A549 (cell line): ENCODE measurements at regions not wholly inside any gene's neighbourhood (a gene's known extent, or its start where the extent isn't known, plus 50 kb on each side); places are given as distances from the start of the nearest gene placed in this dataset.

Source experiments
- ATAC-seq, 2 experiments: fragments of 200-7000 bp in 1 of 2; fragments of >200 bp in 1 of 2; cut with Nextera tagmentation in 1 of 2; cut with Tn5 transposase in 1 of 2; 3 replicates each; pipeline versions ENCODE4 v1.8.0 to v1.9.1; 2018 to 2020; ENCODE audit warnings: mild to moderate bottlenecking in 1 of 2, moderate library complexity in 1 of 2
- CTCF ChIA-PET: fragments of 300-600 bp; sonication (Branson Sonifier 250); formaldehyde crosslinking; extraction: SDS; loops from one replicate; lab custom pipeline; 2021; ENCODE audit warnings: antibody characterized with exemption, inconsistent platforms; lab: Yijun Ruan, JAX
- POLR2A ChIA-PET: fragments of 350-600 bp; formaldehyde crosslinking; extraction: SDS; loops from one replicate; lab custom pipeline; 2021; ENCODE audit warnings: antibody characterized with exemption, inconsistent platforms; lab: Yijun Ruan, JAX
- DNase-seq, 2 experiments: peaks; one replicate each; pipeline versions ENCODE4 v3.0.0 to v3.0.0-alpha.2; 2011 to 2016; ENCODE audit warnings: low read depth in 1 of 2, low spot score in 1 of 2
- FAIRE-seq: peaks from 2 replicates; lab custom pipeline; 2011; peaks lifted over from hg19 to GRCh38; lab: Jason Lieb, UNC
- H3K27ac ChIP-seq, 2 experiments: fragments of >200 bp; sonication (Bioruptor Twin); formaldehyde crosslinking; 3 replicates each; pipeline ENCODE4 v1.5.1; 2016 to 2017
- H3K4me1 ChIP-seq: fragments of >200 bp; sonication (Bioruptor Twin); formaldehyde crosslinking; 3 replicates; pipeline ENCODE4 v1.6.1; 2016
- H3K4me2 ChIP-seq: fragments of >200 bp; sonication (Bioruptor Twin); formaldehyde crosslinking; 3 replicates; pipeline ENCODE4 v1.6.1; 2016
- H3K4me3 ChIP-seq: fragments of >200 bp; sonication (Bioruptor Twin); formaldehyde crosslinking; 3 replicates; pipeline ENCODE4 v1.5.1; 2016
- H3K9me3 ChIP-seq: fragments of >200 bp; sonication (Bioruptor Twin); formaldehyde crosslinking; 3 replicates; pipeline ENCODE4 v1.6.1; 2016
- ATOH8 ChIP-seq: fragments of 250-450 bp; sonication (Bioruptor Pico); IDR thresholded peaks from 2 replicates; pipeline ENCODE4 v1.5.0; 2020; ENCODE audit warnings: low read depth, mild to moderate bottlenecking, moderate library complexity
- BCL3 ChIP-seq: fragments of >200 bp; sonication (Bioruptor Twin); formaldehyde crosslinking; IDR thresholded peaks from 3 replicates; pipeline ENCODE4 v1.6.1; 2016
- BHLHE40 ChIP-seq: IDR thresholded peaks from 2 replicates; pipeline ENCODE4 v1.6.1; 2012; ENCODE audit warnings: low read depth, low read length, inconsistent platforms
- CBX2 ChIP-seq: fragments of 200-600 bp; sonication (generic); IDR thresholded peaks from 2 replicates; pipeline ENCODE4 v1.6.1; 2016; ENCODE audit warnings: low read depth, mild to moderate bottlenecking, borderline replicate concordance
- CHD2 ChIP-seq: fragments of 150-350 bp; IDR thresholded peaks from 2 replicates; pipeline ENCODE4 v1.6.1; 2014; ENCODE audit warnings: low read length; ENCODE audit not compliant: partially characterized antibody
- E2F6 ChIP-seq: IDR thresholded peaks from 2 replicates; pipeline ENCODE4 v1.6.1; 2012; ENCODE audit warnings: low read depth, borderline replicate concordance
- EHF ChIP-seq: fragments of 250-450 bp; sonication (Bioruptor Pico); IDR thresholded peaks from 2 replicates; pipeline ENCODE4 v1.5.0; 2020; ENCODE audit warnings: mild to moderate bottlenecking
- EHMT2 ChIP-seq: fragments of 200-600 bp; sonication (generic); IDR thresholded peaks from 2 replicates; pipeline ENCODE4 v1.6.1; 2016; ENCODE audit warnings: antibody characterized with exemption, low read depth, mild to moderate bottlenecking, moderate library complexity
- EP300 ChIP-seq, 2 experiments: fragments of >200 bp; sonication (Bioruptor Twin); formaldehyde crosslinking; IDR thresholded peaks; 2 replicates in 1 of 2; 3 replicates in 1 of 2; pipeline ENCODE4 v1.6.1; 2016 to 2017
- ESRRA ChIP-seq: fragments of 150-350 bp; IDR thresholded peaks from 2 replicates; pipeline ENCODE4 v1.6.1; 2014; ENCODE audit warnings: mild to moderate bottlenecking, low read length, borderline replicate concordance
- FOSB ChIP-seq: fragments of 250-450 bp; sonication (Bioruptor Pico); IDR thresholded peaks from 2 replicates; pipeline ENCODE4 v1.5.0; 2020; ENCODE audit warnings: mild to moderate bottlenecking, moderate library complexity
- GATA3 ChIP-seq: IDR thresholded peaks from 2 replicates; pipeline ENCODE4 v1.6.1; 2012; ENCODE audit warnings: borderline replicate concordance
- HES2 ChIP-seq: fragments of >200 bp; sonication (Bioruptor Twin); formaldehyde crosslinking; IDR thresholded peaks from 2 replicates; pipeline ENCODE4 v1.6.1; 2016
- HOXA7 ChIP-seq: fragments of 250-450 bp; sonication (Bioruptor Pico); IDR thresholded peaks from 2 replicates; pipeline ENCODE4 v1.5.0; 2020; ENCODE audit warnings: mild to moderate bottlenecking, moderate library complexity
- HOXB13 ChIP-seq: fragments of 250-450 bp; sonication (Bioruptor Pico); IDR thresholded peaks from 2 replicates; pipeline ENCODE4 v1.5.0; 2020; ENCODE audit warnings: low read depth, mild to moderate bottlenecking, moderate library complexity
- HOXB5 ChIP-seq: fragments of 250-450 bp; sonication (Bioruptor Pico); IDR thresholded peaks from 2 replicates; pipeline ENCODE4 v1.5.0; 2020; ENCODE audit warnings: mild to moderate bottlenecking, moderate library complexity
- JUNB ChIP-seq: fragments of >200 bp; sonication (Bioruptor Twin); formaldehyde crosslinking; IDR thresholded peaks from 2 replicates; pipeline ENCODE4 v1.6.1; 2016
- KDM1A ChIP-seq: fragments of 200-600 bp; sonication (generic); IDR thresholded peaks from 2 replicates; pipeline ENCODE4 v1.6.1; 2016; ENCODE audit warnings: low read depth, mild to moderate bottlenecking
- KDM5A ChIP-seq: fragments of 200-600 bp; sonication (generic); IDR thresholded peaks from 2 replicates; pipeline ENCODE4 v1.6.1; 2016; ENCODE audit warnings: antibody characterized with exemption, mild to moderate bottlenecking
- MAZ ChIP-seq: fragments of 150-350 bp; IDR thresholded peaks from 2 replicates; pipeline ENCODE4 v1.6.1; 2014; ENCODE audit warnings: antibody characterized with exemption, low read depth, low read length, borderline replicate concordance
- NFE2L2 ChIP-seq: fragments of 150-350 bp; conservative IDR thresholded peaks from 2 replicates; pipeline ENCODE4 v1.6.1; 2014; ENCODE audit warnings: low read length
- NPAS2 ChIP-seq: fragments of 250-450 bp; sonication (Bioruptor Pico); IDR thresholded peaks from 2 replicates; pipeline ENCODE4 v1.8.0; 2022; ENCODE audit warnings: mild to moderate bottlenecking, moderate library complexity, borderline replicate concordance
- PBX3 ChIP-seq: IDR thresholded peaks from 2 replicates; pipeline ENCODE4 v1.6.1; 2012
- POLR2A ChIP-seq: IDR thresholded peaks from 2 replicates; pipeline ENCODE4 v1.6.1; 2012; ENCODE audit warnings: mild to moderate bottlenecking, low read length
- POLR2AphosphoS2 ChIP-seq: conservative IDR thresholded peaks from 2 replicates; pipeline ENCODE4 v1.6.1; 2012; ENCODE audit warnings: low read length, improper control_type of control experiment, inconsistent platforms
- RARB ChIP-seq: fragments of 250-450 bp; sonication (Bioruptor Pico); IDR thresholded peaks from 2 replicates; pipeline ENCODE4 v1.8.0; 2021; ENCODE audit warnings: mild to moderate bottlenecking, moderate library complexity
- RFX5 ChIP-seq: fragments of 450-650 bp; IDR thresholded peaks from 2 replicates; pipeline ENCODE4 v1.7.1; 2014; ENCODE audit warnings: antibody characterized with exemption, mild to moderate bottlenecking, moderate library complexity
- TP53 ChIP-seq: fragments of 250-450 bp; sonication (Bioruptor Pico); IDR thresholded peaks from 2 replicates; pipeline ENCODE4 v1.5.0; 2021; ENCODE audit warnings: mild to moderate bottlenecking, moderate library complexity
- ZFP36 ChIP-seq: fragments of 450-650 bp; IDR thresholded peaks from 2 replicates; pipeline ENCODE4 v1.6.1; 2014; ENCODE audit warnings: borderline replicate concordance; ENCODE audit not compliant: partially characterized antibody
- WGBS: methylation state at CpG from one replicate; pipeline ENCODE4 v1.1.6; 2017; ENCODE audit errors: missing lambda C conversion rate; 5-methylcytosine and 5-hydroxymethylcytosine counted together

- no peak for FAIRE-seq
These were observed 68.9 kb upstream of the LPAR1 start for GRCh38 chr9:111107141-111107540.

GRCh38 chr9:111106202-111106601, 67.9 kb upstream of the LPAR1 start:
- no peak overlapping the region for H3K4me2 ChIP-seq
- DNase-seq: no peak
- TF ChIP-seq POLR2A (no peak), RFX5 (no peak), POLR2AphosphoS2 (no peak), EP300 (IDR thresholded peaks at IDR 0.05) (no peak), PBX3 (no peak), FOSB (CRISPR knock-in tag) (no peak), JUNB (no peak), ZFP36 (no peak), EHF (no peak), KDM1A (no peak), MAZ (no peak), GATA3 (no peak), HES2 (no peak), HOXA7 (CRISPR knock-in tag) (no peak), BCL3 (no peak)
- H3K4me3 ChIP-seq: no peak overlapping the region
- FAIRE-seq: no peak
- ATAC-seq: no peak
- ChIA-PET POLR2A (no interaction called here), CTCF (interaction anchor here (1.3 kb wide), 1 partner anchor 194 kb away, joined by 3 read pairs; no protein-coding TSS in a partner anchor)
- 77% methylated on average over 6 of the region's 6 CpGs for WGBS
- no peaks in the 10 kb centered on the region for H3K4me1 ChIP-seq
- H3K9me3 ChIP-seq: no peaks in the 10 kb centered on the region
- H3K27ac ChIP-seq: no peak overlapping the region

More at GRCh38 chr9:111107141-111107540, 68.9 kb upstream of the LPAR1 start:
- POLR2A ChIA-PET: no interaction called here
- WGBS: 85% methylated on average over 9 of the region's 9 CpGs
- ATAC-seq (no peak), DNase-seq (no peak)
- TF ChIP-seq TP53 (CRISPR knock-in tag): no peak
- no peak for TF ChIP-seq HOXA7 (CRISPR knock-in tag)
- TF ChIP-seq ESRRA: no peak
- TF ChIP-seq RARB (CRISPR knock-in tag): no peak
- no peak for TF ChIP-seq KDM5A
- no peak for TF ChIP-seq ATOH8 (CRISPR knock-in tag)
- no peak for TF ChIP-seq HOXB13 (CRISPR knock-in tag)
- no peak for TF ChIP-seq EHMT2
- no peak for TF ChIP-seq FOSB (CRISPR knock-in tag)
- Histone ChIP-seq H3K4me1 (no peaks in the 10 kb centered on the region), H3K27ac (no peak overlapping the region), H3K4me3 (no peak overlapping the region), H3K9me3 (no peaks in the 10 kb centered on the region), H3K4me2 (no peak overlapping the region)
- CTCF ChIA-PET: interaction anchor here (1.3 kb wide), 1 partner anchor 193 kb away, joined by 3 read pairs; no protein-coding TSS in a partner anchor

GRCh38 chr9:111102793-111103464, 64.7 kb upstream of the LPAR1 start:
- H3K9me3 ChIP-seq: no peaks in the 10 kb centered on the region
- H3K27ac ChIP-seq: no peak overlapping the region
- ChIA-PET CTCF (interaction anchor here (1.1 to 2.7 kb wide), 3 partner anchors 11 to 133 kb away, joined by 3 to 10 read pairs (median 3); no protein-coding TSS in a partner anchor), POLR2A (no interaction called here)
- no peak overlapping the region for H3K4me3 ChIP-seq
- FAIRE-seq (no peak), DNase-seq (no peak), ATAC-seq (no peak)
- no peaks in the 10 kb centered on the region for H3K4me1 ChIP-seq
- H3K4me2 ChIP-seq: no peak overlapping the region
- 71% methylated on average over 4 of the region's 4 CpGs for WGBS
- no peak for TF ChIP-seq CHD2
- TF ChIP-seq PBX3: no peak
- no peak for TF ChIP-seq NFE2L2
- no peak for TF ChIP-seq E2F6
- TF ChIP-seq CBX2: no peak
- TF ChIP-seq NPAS2 (CRISPR knock-in tag): no peak
- no peak for TF ChIP-seq HOXB5 (CRISPR knock-in tag)
- TF ChIP-seq BHLHE40: no peak
